BLaER1 treated with 17β-estradiol and CSF1 and Interleukin-3, amounts not matched to agents 10 nM and 100 nM (cell line): ENCODE measurements at regions not wholly inside any gene's neighbourhood (a gene's known extent, or its start where the extent isn't known, plus 50 kb on each side); places are given as distances from the start of the nearest gene placed in this dataset.

Source experiments
- H3K27ac ChIP-seq, 11 experiments: shearing (Covaris generic); formaldehyde crosslinking; 2 replicates each; pipeline ENCODE4 v1.8.1; 2022
- H3K27me3 ChIP-seq, 11 experiments: shearing (Covaris generic); formaldehyde crosslinking; 2 replicates each; pipeline ENCODE4 v1.8.1; 2022
- H3K36me3 ChIP-seq, 11 experiments: shearing (Covaris generic); formaldehyde crosslinking; 2 replicates each; pipeline ENCODE4 v1.8.1; 2022
- H3K4me1 ChIP-seq, 10 experiments: shearing (Covaris generic); formaldehyde crosslinking; 2 replicates each; pipeline ENCODE4 v1.8.1; 2022
- H3K4me2 ChIP-seq, 11 experiments: shearing (Covaris generic); formaldehyde crosslinking; 2 replicates each; pipeline ENCODE4 v1.8.1; 2022
- H3K4me3 ChIP-seq, 10 experiments: shearing (Covaris generic); formaldehyde crosslinking; 2 replicates each; pipeline ENCODE4 v1.8.1; 2022
- H3K9ac ChIP-seq, 11 experiments: shearing (Covaris generic); formaldehyde crosslinking; 2 replicates each; pipeline ENCODE4 v1.8.1; 2022
- H3K9me3 ChIP-seq, 11 experiments: shearing (Covaris generic); formaldehyde crosslinking; replicated peaks in 1 of 11; 2 replicates each; pipeline ENCODE4 v1.8.1; 2022
- H4K20me1 ChIP-seq, 11 experiments: shearing (Covaris generic); formaldehyde crosslinking; 2 replicates each; pipeline ENCODE4 v1.8.1; 2022
- Cebpa-rat ChIP-seq, 11 experiments: shearing (Covaris generic); IDR thresholded peaks; 2 replicates each; pipeline ENCODE4 v1.8.1; 2022

DNA sequence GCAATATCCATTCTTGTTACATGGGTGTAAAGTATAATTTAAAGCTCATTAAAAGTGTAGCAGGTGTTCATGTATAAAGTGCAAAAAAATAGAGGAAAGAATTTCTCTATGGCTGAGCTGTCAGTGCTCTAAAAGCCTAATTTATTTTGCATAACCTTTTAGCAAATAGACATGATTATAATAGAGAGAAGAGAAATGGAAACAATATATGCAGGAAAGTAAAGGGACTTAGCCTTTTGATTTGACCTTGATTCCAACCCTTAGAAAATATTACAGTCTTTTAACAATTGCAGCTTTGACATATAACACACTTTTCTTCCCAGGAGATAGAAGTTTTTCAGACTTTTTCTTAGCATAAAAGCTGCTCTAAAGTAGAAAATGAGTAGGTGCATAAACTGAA, 978.3 kb downstream of the PCDH18 start:
- H3K9ac ChIP-seq, result no peak overlapping the region
- no peak overlapping the region for H3K4me2 ChIP-seq
- H3K27me3 ChIP-seq, result no peaks in the 10 kb centered on the region
- peaks cover 0 to 6% (median 5%) of the 10 kb centered on the region in 10 experiments; a peak in 9 of 20 replicates for H3K4me1 ChIP-seq
- no peaks in the 10 kb centered on the region for H4K20me1 ChIP-seq
- H3K4me3 ChIP-seq, result no peak overlapping the region
- H3K9me3 ChIP-seq, result no peaks in the 10 kb centered on the region
- no peak for TF ChIP-seq Cebpa-rat (IDR thresholded peaks at IDR 0.05)
- no peak overlapping the region for H3K27ac ChIP-seq
- H3K36me3 ChIP-seq, result no peaks in the 10 kb centered on the region

DNA sequence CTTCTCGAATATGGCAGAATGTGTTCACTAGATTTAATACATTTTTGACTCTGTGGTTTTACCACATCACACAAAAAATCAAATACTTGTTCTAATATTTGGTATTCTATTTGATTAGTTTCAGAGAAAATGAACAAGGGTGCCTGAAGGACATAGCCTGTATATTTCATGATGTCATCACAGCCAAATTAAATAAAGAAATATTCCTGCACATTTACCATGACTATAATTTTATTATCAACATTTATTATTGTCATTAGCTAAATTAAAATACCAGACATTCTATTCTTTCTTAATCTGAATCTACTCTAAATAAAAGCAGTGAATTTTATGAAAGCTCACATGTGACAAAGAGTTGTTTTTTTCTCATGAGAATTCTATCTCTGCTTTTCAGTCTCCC, 980.5 kb downstream of the PCDH18 start:
- no peak overlapping the region for H3K9ac ChIP-seq
- TF ChIP-seq Cebpa-rat (IDR thresholded peaks at IDR 0.05), result no peak
- no peak overlapping the region for H3K4me2 ChIP-seq
- no peaks in the 10 kb centered on the region for H3K9me3 ChIP-seq
- H4K20me1 ChIP-seq, result no peaks in the 10 kb centered on the region
- no peak overlapping the region for H3K4me3 ChIP-seq
- H3K4me1 ChIP-seq, result peaks cover 0 to 7% (median 6%) of the 10 kb centered on the region in 10 experiments; a peak in 9 of 20 replicates
- no peaks in the 10 kb centered on the region for H3K27me3 ChIP-seq
- H3K27ac ChIP-seq, result no peak overlapping the region
- H3K36me3 ChIP-seq, result no peaks in the 10 kb centered on the region

DNA sequence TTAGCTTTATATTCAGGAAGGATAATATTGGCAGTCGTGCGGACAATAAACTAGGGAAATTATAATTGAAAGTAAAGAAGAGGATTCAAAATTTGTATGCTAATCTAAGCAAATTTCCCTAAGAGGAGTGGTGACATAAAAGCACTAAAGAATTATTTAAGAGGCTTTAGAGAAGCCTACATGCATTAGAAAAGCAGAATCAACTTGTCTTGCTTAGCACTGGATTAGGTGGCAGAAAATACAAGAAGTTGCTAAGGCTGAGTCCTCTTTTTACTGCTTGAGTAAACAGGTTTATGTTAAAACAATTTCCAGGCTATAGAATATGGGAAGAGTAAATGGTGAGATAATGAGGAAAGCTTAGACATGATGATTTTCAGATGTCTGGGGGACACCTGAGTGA, 991.5 kb downstream of the PCDH18 start:
- H3K9ac ChIP-seq, result no peak overlapping the region
- no peaks in the 10 kb centered on the region for H3K27me3 ChIP-seq
- H3K36me3 ChIP-seq, result no peaks in the 10 kb centered on the region
- no peak overlapping the region for H3K4me2 ChIP-seq
- H3K27ac ChIP-seq, result no peak overlapping the region
- TF ChIP-seq Cebpa-rat (IDR thresholded peaks at IDR 0.05), result no peak
- no peaks in the 10 kb centered on the region for H4K20me1 ChIP-seq
- no peaks in the 10 kb centered on the region for H3K4me1 ChIP-seq
- no peak overlapping the region for H3K4me3 ChIP-seq
- H3K9me3 ChIP-seq, result no peaks in the 10 kb centered on the region

DNA sequence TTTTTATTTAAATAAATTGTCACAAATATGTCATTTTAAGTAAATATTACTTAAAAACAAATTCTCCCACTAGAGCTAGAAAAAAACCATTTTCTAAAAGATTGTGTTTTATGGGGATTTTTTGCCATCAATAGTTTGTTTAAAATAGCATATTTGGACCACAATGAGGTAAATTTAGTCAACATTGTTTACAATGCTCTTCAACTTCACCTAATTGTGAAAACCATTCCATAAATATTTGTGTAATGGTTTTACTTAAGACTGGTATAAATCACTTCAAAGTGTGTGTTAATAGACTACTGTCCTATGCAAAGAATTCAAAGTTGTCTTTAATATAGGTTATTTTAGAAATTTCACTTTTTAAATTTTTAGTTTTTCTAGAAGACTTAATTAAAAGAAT, 1004.2 kb downstream of the PCDH18 start:
- no peaks in the 10 kb centered on the region for H3K27me3 ChIP-seq
- no peak overlapping the region for H3K4me2 ChIP-seq
- H3K27ac ChIP-seq, result no peak overlapping the region
- no peaks in the 10 kb centered on the region for H4K20me1 ChIP-seq
- no peak overlapping the region for H3K4me3 ChIP-seq
- H3K9ac ChIP-seq, result no peak overlapping the region
- no peaks in the 10 kb centered on the region for H3K36me3 ChIP-seq
- H3K4me1 ChIP-seq, result no peaks in the 10 kb centered on the region
- TF ChIP-seq Cebpa-rat (IDR thresholded peaks at IDR 0.05), result no peak
- no peaks in the 10 kb centered on the region for H3K9me3 ChIP-seq

DNA sequence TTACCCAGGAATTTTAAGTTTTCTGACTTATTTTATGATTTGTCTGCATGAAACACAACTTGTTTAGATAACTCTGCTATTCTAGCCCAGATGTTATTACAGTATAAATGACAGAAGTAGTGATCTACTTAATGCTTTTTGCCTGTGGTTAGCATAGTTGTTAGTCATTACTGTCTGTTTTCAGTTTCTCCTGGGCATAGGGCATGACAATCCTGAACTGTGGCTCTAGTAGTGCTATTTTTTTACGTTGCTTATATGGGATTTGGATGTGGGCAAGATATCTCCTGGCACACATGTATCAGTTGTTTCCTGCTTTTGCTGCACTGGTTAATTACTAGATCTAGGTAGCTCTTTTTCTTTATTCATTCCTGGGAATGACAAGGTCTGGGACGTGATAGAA, 1005.8 kb downstream of the PCDH18 start:
- H3K9me3 ChIP-seq, result no peaks in the 10 kb centered on the region
- no peak overlapping the region for H3K4me3 ChIP-seq
- H3K4me2 ChIP-seq, result no peak overlapping the region
- no peaks in the 10 kb centered on the region for H3K36me3 ChIP-seq
- no peaks in the 10 kb centered on the region for H4K20me1 ChIP-seq
- H3K9ac ChIP-seq, result no peak overlapping the region
- no peak overlapping the region for H3K27ac ChIP-seq
- no peaks in the 10 kb centered on the region for H3K4me1 ChIP-seq
- H3K27me3 ChIP-seq, result no peaks in the 10 kb centered on the region
- TF ChIP-seq Cebpa-rat (IDR thresholded peaks at IDR 0.05), result no peak

DNA sequence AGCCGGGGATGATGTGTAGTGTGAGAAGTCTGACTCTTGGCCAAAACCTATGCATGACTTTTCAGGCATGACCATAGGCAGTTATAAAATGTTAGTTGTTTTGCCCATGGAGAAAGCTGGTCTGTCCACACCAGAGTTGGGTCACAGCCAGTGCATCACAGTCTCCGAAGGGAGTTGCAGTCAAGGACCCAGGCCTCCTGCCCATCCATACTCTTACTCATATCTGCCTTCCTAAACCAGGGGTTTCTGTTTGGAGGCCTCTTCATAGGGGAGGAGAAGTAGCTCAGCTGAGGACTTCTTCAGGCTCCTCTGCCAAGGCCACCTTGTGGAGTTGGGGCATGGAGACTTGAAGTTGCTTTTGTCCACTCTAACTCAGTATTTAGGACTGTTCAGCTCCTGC, 1008.3 kb downstream of the PCDH18 start:
- no peaks in the 10 kb centered on the region for H3K36me3 ChIP-seq
- no peaks in the 10 kb centered on the region for H4K20me1 ChIP-seq
- H3K27ac ChIP-seq, result no peak overlapping the region
- no peak for TF ChIP-seq Cebpa-rat (IDR thresholded peaks at IDR 0.05)
- no peak overlapping the region for H3K9ac ChIP-seq
- H3K27me3 ChIP-seq, result no peaks in the 10 kb centered on the region
- H3K4me1 ChIP-seq, result no peaks in the 10 kb centered on the region
- H3K4me2 ChIP-seq, result no peak overlapping the region
- peaks cover 0 to 10% (median 6%) of the 10 kb centered on the region in 11 experiments; a peak in 10 of 22 replicates for H3K9me3 ChIP-seq
- H3K4me3 ChIP-seq, result no peak overlapping the region

DNA sequence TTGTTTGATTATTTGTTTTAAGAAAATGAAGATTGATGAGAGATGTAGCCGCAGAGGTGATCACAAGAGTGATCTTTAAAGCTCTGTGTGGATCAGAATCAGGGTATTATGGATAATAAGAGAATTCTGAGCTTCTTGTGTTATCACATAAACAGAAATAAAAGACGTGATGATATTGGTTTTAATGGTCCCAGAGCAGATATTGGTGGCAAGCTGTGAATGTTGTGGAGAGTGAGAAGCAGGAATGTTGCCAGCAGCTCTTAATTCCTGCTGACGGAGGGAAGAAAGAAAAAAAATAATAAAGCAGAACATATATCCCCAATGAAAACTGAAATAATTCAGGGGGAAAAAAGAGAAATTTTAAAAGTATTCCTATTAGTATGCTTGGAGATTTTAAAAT, 1015.9 kb downstream of the PCDH18 start:
- peaks cover 0 to 10% (median 6%) of the 10 kb centered on the region in 11 experiments; a peak in 10 of 22 replicates for H3K9me3 ChIP-seq
- H3K36me3 ChIP-seq, result no peaks in the 10 kb centered on the region
- no peak overlapping the region for H3K27ac ChIP-seq
- H4K20me1 ChIP-seq, result no peaks in the 10 kb centered on the region
- H3K4me1 ChIP-seq, result no peaks in the 10 kb centered on the region
- H3K4me3 ChIP-seq, result no peak overlapping the region
- no peak for TF ChIP-seq Cebpa-rat (IDR thresholded peaks at IDR 0.05)
- no peaks in the 10 kb centered on the region for H3K27me3 ChIP-seq
- no peak overlapping the region for H3K4me2 ChIP-seq
- H3K9ac ChIP-seq, result no peak overlapping the region

DNA sequence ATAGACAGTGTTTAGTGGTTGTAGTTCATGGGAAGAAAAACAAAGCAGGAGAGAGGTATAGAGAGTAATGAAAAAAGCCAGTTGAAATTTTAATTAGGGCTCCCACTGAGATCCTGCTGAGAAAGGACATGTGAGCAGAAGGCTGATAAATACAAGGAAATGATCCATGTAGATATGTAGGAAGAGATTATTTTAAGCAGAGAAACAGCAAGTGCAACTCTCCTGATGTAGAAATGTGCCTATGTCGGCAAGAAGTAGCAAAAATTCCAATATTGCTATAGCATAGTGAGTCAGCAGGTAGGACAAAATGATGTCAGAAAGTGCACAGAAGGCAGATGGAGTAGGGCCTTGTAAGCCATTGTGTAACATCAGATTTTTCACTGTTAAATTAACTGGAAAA, 1027.3 kb downstream of the PCDH18 start:
- no peak overlapping the region for H3K4me3 ChIP-seq
- H3K4me2 ChIP-seq, result no peak overlapping the region
- no peaks in the 10 kb centered on the region for H3K9me3 ChIP-seq
- H4K20me1 ChIP-seq, result no peaks in the 10 kb centered on the region
- H3K4me1 ChIP-seq, result 0 out of 20 replicates have a peak, but pooled peaks cover 0 to 4% (median 0%) of the 10 kb centered on the region in 10 experiments
- H3K36me3 ChIP-seq, result no peaks in the 10 kb centered on the region
- TF ChIP-seq Cebpa-rat (IDR thresholded peaks at IDR 0.05), result no peak
- H3K27me3 ChIP-seq, result no peaks in the 10 kb centered on the region
- no peak overlapping the region for H3K9ac ChIP-seq
- H3K27ac ChIP-seq, result no peak overlapping the region

DNA sequence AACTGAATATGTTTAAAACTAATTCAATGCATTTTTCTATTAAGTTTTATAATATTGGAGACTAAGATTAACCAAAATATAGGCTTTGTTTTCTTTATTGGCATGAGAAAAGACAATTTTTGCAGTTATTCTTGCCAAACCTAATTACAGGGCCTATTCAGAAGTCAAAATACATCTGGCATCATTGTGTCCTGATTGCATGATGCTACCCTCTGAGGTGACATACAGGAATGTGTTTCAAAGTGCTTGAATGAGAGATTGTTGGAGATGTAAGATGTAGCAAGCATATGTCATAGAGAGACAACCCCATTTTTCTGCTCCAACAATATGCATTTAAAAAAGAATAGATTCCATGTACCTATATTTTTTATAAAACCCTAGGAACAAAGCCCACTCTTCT, 1036.4 kb downstream of the PCDH18 start:
- H3K36me3 ChIP-seq, result no peaks in the 10 kb centered on the region
- H3K4me2 ChIP-seq, result no peak overlapping the region
- H3K4me3 ChIP-seq, result no peak overlapping the region
- H3K27ac ChIP-seq, result no peak overlapping the region
- no peaks in the 10 kb centered on the region for H3K27me3 ChIP-seq
- no peaks in the 10 kb centered on the region for H4K20me1 ChIP-seq
- no peaks in the 10 kb centered on the region for H3K9me3 ChIP-seq
- TF ChIP-seq Cebpa-rat (IDR thresholded peaks at IDR 0.05), result no peak
- no peaks in the 10 kb centered on the region for H3K4me1 ChIP-seq
- H3K9ac ChIP-seq, result no peak overlapping the region

DNA sequence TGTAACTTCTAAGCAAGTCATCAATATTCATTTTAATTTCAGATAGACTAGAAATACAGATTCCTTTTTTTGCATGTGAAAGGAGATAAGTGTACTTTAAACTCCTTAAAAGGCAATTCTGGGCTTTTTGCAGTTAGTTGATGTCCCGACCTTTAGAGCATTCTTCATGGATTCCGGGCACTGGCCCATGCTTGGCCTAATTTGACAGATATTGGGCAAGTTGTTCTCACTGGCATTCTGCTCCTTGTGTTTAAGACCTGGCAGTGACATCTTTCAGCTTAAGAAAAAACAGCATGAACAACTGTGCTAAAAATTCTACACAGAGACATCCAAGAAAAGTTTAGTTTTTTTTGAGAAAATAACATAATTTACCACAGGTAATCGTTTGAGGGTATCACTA, 1037.2 kb downstream of the PCDH18 start:
- no peaks in the 10 kb centered on the region for H3K36me3 ChIP-seq
- no peak overlapping the region for H3K27ac ChIP-seq
- no peaks in the 10 kb centered on the region for H4K20me1 ChIP-seq
- H3K9ac ChIP-seq, result no peak overlapping the region
- no peaks in the 10 kb centered on the region for H3K27me3 ChIP-seq
- H3K9me3 ChIP-seq, result no peaks in the 10 kb centered on the region
- no peak for TF ChIP-seq Cebpa-rat (IDR thresholded peaks at IDR 0.05)
- no peak overlapping the region for H3K4me2 ChIP-seq
- H3K4me3 ChIP-seq, result no peak overlapping the region
- no peaks in the 10 kb centered on the region for H3K4me1 ChIP-seq

DNA sequence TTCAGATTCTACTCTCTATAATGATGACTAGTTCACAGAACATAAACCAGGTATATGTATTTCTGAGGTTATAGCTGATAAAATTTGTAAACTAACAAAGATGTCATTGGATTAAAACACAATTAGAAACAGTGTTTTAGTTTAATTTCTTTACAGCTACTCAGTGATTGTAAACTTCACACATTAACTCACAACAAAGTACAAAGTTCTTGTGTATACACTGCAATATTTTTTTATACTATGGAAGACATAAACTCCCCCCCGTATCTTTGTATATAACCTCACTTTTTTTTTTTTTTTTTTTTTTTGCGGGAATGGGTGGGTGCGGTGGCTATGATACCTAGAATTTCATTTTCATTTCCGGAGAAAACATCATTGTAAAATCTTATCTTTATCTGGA, 1043.2 kb downstream of the PCDH18 start:
- no peak overlapping the region for H3K4me2 ChIP-seq
- H3K9me3 ChIP-seq, result no peaks in the 10 kb centered on the region
- no peak overlapping the region for H3K9ac ChIP-seq
- no peaks in the 10 kb centered on the region for H3K36me3 ChIP-seq
- no peaks in the 10 kb centered on the region for H3K4me1 ChIP-seq
- H3K4me3 ChIP-seq, result no peak overlapping the region
- H3K27ac ChIP-seq, result no peak overlapping the region
- TF ChIP-seq Cebpa-rat (IDR thresholded peaks at IDR 0.05), result no peak
- no peaks in the 10 kb centered on the region for H3K27me3 ChIP-seq
- no peaks in the 10 kb centered on the region for H4K20me1 ChIP-seq
